Right atrium auricular region (tissue), 2 donors: ENCODE measurements at regions not wholly inside any gene's neighbourhood (a gene's known extent, or its start where the extent isn't known, plus 50 kb on each side); places are given as distances from the start of the nearest gene placed in this dataset.

Experiments used
- DNase-seq: peaks from one replicate; pipeline ENCODE4 v3.0.0-alpha.2; 2019; ENCODE audit warnings: low spot score
- H3K27ac ChIP-seq, 2 donors: fragments of 200-600 bp; sonication (generic); 1 replicate in 1 of 2; 2 replicates in 1 of 2; pipeline ENCODE4 v1.5.1; 2016 to 2019
- H3K27me3 ChIP-seq, 2 donors: fragments of 200-600 bp; sonication (generic); one replicate each; pipeline versions ENCODE4 v1.5.1 to v1.6.0; 2017 to 2019
- H3K36me3 ChIP-seq: fragments of 200-600 bp; sonication (generic); one replicate; pipeline ENCODE4 v1.5.1; 2016
- H3K4me1 ChIP-seq, 2 donors: fragments of 200-600 bp; sonication (generic); one replicate each; pipeline versions ENCODE4 v1.5.1 to v1.6.0; 2017 to 2019
- H3K4me3 ChIP-seq, 2 donors: fragments of 200-600 bp; sonication (generic); 1 replicate in 1 of 2; 2 replicates in 1 of 2; pipeline ENCODE4 v1.5.1; 2017 to 2019; ENCODE audit warnings: mild to moderate bottlenecking in 1 of 2, moderate library complexity in 1 of 2
- H3K9me3 ChIP-seq, 2 donors: fragments of 200-600 bp; sonication (generic); one replicate each; pipeline ENCODE4 v1.5.1; 2019
- TF ChIP-seq, protein P1 (sequence below), 2 donors: fragments of 200-600 bp; sonication (generic); IDR thresholded peaks; one replicate each; pipeline ENCODE4 v1.5.1; 2019; ENCODE audit warnings: antibody characterized with exemption in 2 of 2

DNA sequence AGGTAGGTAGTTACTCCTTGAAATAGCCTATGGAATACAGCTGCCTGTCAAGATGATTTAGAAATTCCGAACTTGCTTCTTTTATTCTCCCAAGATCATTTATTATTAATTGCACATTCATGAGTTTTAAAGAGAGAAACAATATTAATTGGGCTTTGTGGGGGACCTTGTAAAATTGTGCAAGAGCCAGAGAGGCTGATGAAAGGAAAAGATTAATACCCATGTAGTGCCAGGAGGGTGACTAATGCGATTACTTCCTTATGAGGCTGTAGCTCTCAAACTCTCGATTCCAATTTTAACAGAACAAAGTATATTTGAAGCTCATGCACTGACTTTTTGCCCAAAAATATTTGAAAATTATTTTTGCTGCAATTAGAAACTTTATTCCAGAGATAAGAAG is 423.8 kb upstream of the ID4 start:
- Histone ChIP-seq H3K4me3 (no peak overlapping the region), H3K9me3 (peaks cover 0 to 12% of the 10 kb centered on the region in 2 donors), H3K27ac (no peak overlapping the region), H3K36me3 (no peaks in the 10 kb centered on the region), H3K4me1 (no peaks in the 10 kb centered on the region), H3K27me3 (no peaks in the 10 kb centered on the region)
- no peak for DNase-seq
- TF ChIP-seq, protein P1, sequence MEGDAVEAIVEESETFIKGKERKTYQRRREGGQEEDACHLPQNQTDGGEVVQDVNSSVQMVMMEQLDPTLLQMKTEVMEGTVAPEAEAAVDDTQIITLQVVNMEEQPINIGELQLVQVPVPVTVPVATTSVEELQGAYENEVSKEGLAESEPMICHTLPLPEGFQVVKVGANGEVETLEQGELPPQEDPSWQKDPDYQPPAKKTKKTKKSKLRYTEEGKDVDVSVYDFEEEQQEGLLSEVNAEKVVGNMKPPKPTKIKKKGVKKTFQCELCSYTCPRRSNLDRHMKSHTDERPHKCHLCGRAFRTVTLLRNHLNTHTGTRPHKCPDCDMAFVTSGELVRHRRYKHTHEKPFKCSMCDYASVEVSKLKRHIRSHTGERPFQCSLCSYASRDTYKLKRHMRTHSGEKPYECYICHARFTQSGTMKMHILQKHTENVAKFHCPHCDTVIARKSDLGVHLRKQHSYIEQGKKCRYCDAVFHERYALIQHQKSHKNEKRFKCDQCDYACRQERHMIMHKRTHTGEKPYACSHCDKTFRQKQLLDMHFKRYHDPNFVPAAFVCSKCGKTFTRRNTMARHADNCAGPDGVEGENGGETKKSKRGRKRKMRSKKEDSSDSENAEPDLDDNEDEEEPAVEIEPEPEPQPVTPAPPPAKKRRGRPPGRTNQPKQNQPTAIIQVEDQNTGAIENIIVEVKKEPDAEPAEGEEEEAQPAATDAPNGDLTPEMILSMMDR (IDR thresholded peaks at IDR 0.05): no peak

DNA sequence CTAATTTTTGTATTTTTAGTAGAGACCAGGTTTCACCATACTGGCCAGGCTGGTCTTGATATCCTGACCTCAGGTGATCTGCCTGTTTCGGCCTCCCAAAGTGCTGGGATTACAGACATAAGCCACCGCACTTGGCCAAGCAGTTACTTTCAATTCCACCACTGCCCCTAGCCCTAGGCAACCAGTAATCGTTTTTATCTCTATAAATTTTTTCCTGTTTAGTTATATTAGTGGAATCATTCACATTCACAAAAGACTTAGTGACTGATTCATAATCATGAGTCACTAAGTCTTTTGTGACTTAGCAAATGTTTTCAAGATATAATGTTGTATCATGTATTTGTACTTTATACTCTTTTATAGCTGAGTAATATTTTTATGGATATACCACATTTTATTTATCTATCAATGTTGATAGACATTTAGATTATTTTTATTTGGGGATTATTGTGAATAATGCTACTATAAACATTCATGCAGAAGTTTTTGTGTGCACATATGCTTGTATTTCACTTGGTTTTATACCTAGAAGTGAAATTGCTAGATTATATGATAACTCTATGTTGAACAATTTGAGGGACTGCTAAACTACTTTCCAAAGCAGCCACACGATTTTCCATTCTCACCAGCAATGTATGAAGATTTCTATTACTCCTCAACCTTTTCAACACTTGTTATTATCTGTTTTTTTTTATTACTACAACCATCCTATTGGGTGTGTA is 421.4 kb upstream of the ID4 start:
- H3K4me1 ChIP-seq: no peaks in the 10 kb centered on the region
- no peak overlapping the region for H3K4me3 ChIP-seq
- no peaks in the 10 kb centered on the region for H3K36me3 ChIP-seq
- TF ChIP-seq, protein P1 (IDR thresholded peaks at IDR 0.05): no peak
- peaks cover 0 to 12% of the 10 kb centered on the region in 2 donors for H3K9me3 ChIP-seq
- DNase-seq: no peak
- no peaks in the 10 kb centered on the region for H3K27me3 ChIP-seq
- no peak overlapping the region for H3K27ac ChIP-seq

DNA sequence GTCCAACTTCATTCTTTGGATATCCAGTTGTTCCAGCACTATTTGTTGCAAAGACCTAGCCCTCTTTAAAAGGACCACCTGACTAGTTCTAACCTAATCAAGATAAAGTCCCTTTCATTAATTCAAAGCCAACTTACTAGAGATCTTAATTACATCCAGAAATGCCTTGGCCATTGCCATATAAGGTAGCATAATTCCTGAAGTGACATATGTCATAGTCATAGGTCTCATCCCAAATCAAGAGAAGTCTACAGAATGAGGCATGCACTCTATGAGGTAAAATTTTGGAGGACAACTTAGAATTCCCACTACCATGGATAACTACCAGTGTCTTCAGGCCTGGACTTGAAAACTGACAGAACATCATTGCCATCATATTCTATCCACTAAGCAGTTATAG is 420.4 kb upstream of the ID4 start:
- H3K27ac ChIP-seq: no peak overlapping the region
- H3K4me3 ChIP-seq: no peak overlapping the region
- peaks cover 0 to 12% of the 10 kb centered on the region in 2 donors for H3K9me3 ChIP-seq
- no peak for DNase-seq
- no peaks in the 10 kb centered on the region for H3K36me3 ChIP-seq
- no peaks in the 10 kb centered on the region for H3K4me1 ChIP-seq
- TF ChIP-seq, protein P1 (IDR thresholded peaks at IDR 0.05): no peak
- H3K27me3 ChIP-seq: no peaks in the 10 kb centered on the region

DNA sequence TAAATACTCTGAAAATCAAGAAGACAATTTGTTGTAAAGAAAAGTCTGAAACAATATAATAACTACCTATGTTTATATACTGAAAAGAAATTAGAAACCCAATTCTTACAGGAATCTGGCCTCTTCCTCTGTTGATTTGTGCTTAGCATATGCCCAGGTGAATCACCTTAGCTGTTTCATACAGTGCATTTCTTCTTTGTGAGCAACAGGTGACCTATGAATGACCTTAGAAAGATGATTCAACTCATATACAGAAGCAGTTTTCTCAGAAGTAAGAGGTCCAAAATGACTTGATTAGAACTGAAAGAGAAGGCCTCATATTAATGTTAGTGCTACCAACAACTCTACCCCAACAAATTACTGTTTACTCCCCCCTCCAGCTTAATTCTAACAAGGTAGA is 419.5 kb upstream of the ID4 start:
- TF ChIP-seq, protein P1 (IDR thresholded peaks at IDR 0.05): no peak
- Histone ChIP-seq H3K9me3 (peaks cover 0 to 12% of the 10 kb centered on the region in 2 donors), H3K36me3 (no peaks in the 10 kb centered on the region), H3K27ac (no peak overlapping the region), H3K27me3 (no peaks in the 10 kb centered on the region), H3K4me1 (no peaks in the 10 kb centered on the region), H3K4me3 (no peak overlapping the region)
- DNase-seq: no peak

DNA sequence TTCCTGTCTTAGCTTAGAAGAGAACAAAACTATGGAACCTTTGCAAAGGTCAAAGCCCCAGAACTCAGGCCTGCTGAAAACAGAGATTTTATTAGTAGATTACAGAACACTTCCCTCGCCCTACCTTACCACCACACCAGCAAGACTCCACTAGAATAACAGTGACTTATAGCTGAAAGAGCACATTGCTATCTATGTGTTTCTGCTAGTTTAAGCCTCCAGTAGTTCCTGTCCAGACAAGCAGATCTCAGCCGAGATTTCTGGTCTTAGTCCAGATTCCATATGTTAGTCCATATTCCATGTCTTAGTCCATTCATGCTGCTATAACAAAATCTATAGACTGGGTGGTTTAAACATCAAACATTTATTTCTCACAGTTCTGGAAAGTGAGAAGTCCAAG is 412.3 kb upstream of the ID4 start:
- H3K9me3 ChIP-seq: no peaks in the 10 kb centered on the region
- no peak for DNase-seq
- H3K4me3 ChIP-seq: no peak overlapping the region
- TF ChIP-seq, protein P1 (IDR thresholded peaks at IDR 0.05): no peak
- no peak overlapping the region for H3K27ac ChIP-seq
- H3K27me3 ChIP-seq: no peaks in the 10 kb centered on the region
- H3K36me3 ChIP-seq: no peaks in the 10 kb centered on the region
- no peaks in the 10 kb centered on the region for H3K4me1 ChIP-seq

DNA sequence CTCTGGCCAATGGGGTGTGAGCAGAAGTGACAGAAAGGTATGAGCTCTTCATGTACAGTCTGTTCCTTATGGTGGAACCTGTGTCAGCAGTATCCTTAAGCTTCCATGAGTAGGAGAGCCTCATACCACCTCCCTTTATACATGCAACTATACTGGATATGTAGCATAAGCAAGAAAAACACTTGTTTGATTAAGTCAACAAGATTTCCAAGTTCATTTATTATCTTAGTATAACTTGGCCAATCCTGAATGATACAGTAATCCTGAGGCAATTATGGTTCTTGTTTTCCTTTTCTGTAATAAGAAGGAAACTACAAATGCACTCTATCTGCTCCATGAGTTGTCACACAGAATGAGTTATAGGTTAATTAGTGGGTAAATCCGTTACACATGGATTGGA is 409.6 kb upstream of the ID4 start:
- TF ChIP-seq, protein P1 (IDR thresholded peaks at IDR 0.05): no peak
- no peaks in the 10 kb centered on the region for H3K36me3 ChIP-seq
- no peak overlapping the region for H3K4me3 ChIP-seq
- no peak for DNase-seq
- H3K27me3 ChIP-seq: no peaks in the 10 kb centered on the region
- no peak overlapping the region for H3K27ac ChIP-seq
- no peaks in the 10 kb centered on the region for H3K9me3 ChIP-seq
- H3K4me1 ChIP-seq: no peaks in the 10 kb centered on the region
